ENCODE measurements at regions not wholly inside any gene's neighbourhood (a gene's known extent, or its start where the extent isn't known, plus 50 kb on each side); places are given as distances from the start of the nearest gene placed in this dataset.

DNA sequence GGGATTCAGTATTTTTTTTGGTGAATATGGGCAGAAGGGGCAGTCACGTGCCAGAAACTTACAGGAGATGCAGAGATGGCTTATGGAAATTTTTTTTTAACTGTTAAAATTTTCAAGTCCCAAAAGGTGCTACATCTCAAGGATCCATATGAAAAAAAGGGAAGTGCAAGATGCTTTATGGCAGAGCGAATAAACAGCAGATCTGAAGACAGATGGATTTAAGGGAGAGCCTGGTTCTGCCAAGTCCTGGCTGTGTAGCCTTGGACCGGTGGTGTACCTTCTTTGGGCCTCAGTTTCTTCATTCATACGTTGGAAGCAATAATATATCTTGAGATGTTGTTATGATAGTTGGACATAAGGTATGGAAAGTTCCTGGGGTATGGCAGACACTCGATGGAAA is 91.5 kb upstream of the ARRDC4 start:
- Histone ChIP-seq H3K4me3 (no peak overlapping the region), H3K27ac (ENCODE audit: low read depth in 1 of 2, low read length in 1 of 2) (no peak overlapping the region), H3K36me3 (ENCODE audit: control insufficient read depth in 4 of 4, insufficient read depth in 4 of 4, low read length in 4 of 4) (no peaks in the 10 kb centered on the region), H3K4me1 (ENCODE audit: control insufficient read depth in 5 of 5, insufficient read depth in 5 of 5, low read length in 5 of 5) (no peaks in the 10 kb centered on the region), H3K9ac (ENCODE audit: insufficient read depth in 1 of 2, low read length in 2 of 2) (no peak overlapping the region), H3K9me3 (ENCODE audit: control insufficient read depth in 4 of 4, insufficient read depth in 3 of 4, low read length in 3 of 4) (peaks cover 0 to 2% (median 0%) of the 10 kb centered on the region in 4 donors), H3K27me3 (ENCODE audit: control insufficient read depth in 3 of 3, insufficient read depth in 3 of 3, low read length in 2 of 3) (no peaks in the 10 kb centered on the region)
- no peak for ATAC-seq (ENCODE audit: insufficient read depth, low FRiP score)
- DNase-seq = no peak
- 84% methylated on average over 5 of the region's 5 CpGs for WGBS, 2 donors
- TF ChIP-seq, protein P1, sequence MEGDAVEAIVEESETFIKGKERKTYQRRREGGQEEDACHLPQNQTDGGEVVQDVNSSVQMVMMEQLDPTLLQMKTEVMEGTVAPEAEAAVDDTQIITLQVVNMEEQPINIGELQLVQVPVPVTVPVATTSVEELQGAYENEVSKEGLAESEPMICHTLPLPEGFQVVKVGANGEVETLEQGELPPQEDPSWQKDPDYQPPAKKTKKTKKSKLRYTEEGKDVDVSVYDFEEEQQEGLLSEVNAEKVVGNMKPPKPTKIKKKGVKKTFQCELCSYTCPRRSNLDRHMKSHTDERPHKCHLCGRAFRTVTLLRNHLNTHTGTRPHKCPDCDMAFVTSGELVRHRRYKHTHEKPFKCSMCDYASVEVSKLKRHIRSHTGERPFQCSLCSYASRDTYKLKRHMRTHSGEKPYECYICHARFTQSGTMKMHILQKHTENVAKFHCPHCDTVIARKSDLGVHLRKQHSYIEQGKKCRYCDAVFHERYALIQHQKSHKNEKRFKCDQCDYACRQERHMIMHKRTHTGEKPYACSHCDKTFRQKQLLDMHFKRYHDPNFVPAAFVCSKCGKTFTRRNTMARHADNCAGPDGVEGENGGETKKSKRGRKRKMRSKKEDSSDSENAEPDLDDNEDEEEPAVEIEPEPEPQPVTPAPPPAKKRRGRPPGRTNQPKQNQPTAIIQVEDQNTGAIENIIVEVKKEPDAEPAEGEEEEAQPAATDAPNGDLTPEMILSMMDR (IDR thresholded peaks at IDR 0.05; ENCODE audit: control extremely low read depth, extremely low read depth) = no peak

DNA sequence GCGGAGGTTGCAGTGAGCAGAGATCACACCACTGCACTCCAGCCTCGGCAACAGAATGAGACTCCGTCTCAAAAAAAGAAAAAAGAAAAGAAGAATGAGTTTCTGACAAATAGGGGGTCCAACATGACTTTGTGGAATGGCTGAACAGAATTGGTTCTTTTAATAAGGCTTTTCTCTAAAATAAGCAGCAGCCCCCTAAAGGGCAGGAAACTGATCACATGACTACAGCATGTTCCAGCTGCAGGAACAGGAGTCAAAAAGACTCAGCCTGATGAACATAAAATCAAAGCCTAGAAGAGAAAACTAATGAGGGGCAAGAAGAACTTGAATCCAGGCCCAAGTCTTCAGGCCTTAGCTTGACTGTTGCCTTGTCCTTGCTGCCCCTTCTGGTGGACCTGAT is 89.7 kb upstream of the ARRDC4 start:
- TF ChIP-seq, protein P1 (IDR thresholded peaks at IDR 0.05; ENCODE audit: control extremely low read depth, extremely low read depth) = no peak
- no peaks in the 10 kb centered on the region for H3K4me1 ChIP-seq (ENCODE audit: control insufficient read depth in 5 of 5, insufficient read depth in 5 of 5, low read length in 5 of 5)
- H3K9me3 ChIP-seq (ENCODE audit: control insufficient read depth in 4 of 4, insufficient read depth in 3 of 4, low read length in 3 of 4) = peaks cover 0 to 4% (median 0%) of the 10 kb centered on the region in 4 donors
- ATAC-seq (ENCODE audit: insufficient read depth, low FRiP score) (no peak), DNase-seq (no peak)
- H3K36me3 ChIP-seq (ENCODE audit: control insufficient read depth in 4 of 4, insufficient read depth in 4 of 4, low read length in 4 of 4) = no peaks in the 10 kb centered on the region
- no peaks in the 10 kb centered on the region for H3K27me3 ChIP-seq (ENCODE audit: control insufficient read depth in 3 of 3, insufficient read depth in 3 of 3, low read length in 2 of 3)
- no peak overlapping the region for H3K4me3 ChIP-seq
- WGBS, 2 donors = 96 to 97% methylated on average over 3 of the region's 3 CpGs
- H3K27ac ChIP-seq (ENCODE audit: low read depth in 1 of 2, low read length in 1 of 2) = no peak overlapping the region
- H3K9ac ChIP-seq (ENCODE audit: insufficient read depth in 1 of 2, low read length in 2 of 2) = no peak overlapping the region

DNA sequence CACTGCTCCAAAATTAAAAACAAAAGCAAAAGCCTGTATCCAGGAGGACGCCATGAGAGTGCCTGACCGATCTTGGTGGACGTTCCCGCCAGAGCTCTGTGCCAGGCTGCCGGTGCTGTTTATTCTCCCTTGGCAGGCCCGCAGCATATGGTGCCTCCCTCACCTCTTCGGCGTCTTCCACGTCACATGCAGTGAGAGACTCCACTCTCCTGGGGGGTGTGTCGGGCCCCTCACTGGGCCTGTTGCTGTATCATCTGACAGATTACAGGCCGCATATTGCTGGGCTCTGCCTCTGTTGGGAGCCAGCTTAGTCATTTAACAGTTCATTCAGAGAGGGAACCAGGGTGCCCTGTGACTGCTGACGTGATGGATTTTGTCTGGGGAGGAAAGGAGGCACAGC is 86.4 kb upstream of the ARRDC4 start:
- H3K4me1 ChIP-seq (ENCODE audit: control insufficient read depth in 5 of 5, insufficient read depth in 5 of 5, low read length in 5 of 5) = no peaks in the 10 kb centered on the region
- H3K36me3 ChIP-seq (ENCODE audit: control insufficient read depth in 4 of 4, insufficient read depth in 4 of 4, low read length in 4 of 4) = no peaks in the 10 kb centered on the region
- whole genome bisulfite sequencing, 2 donors = 80 to 86% methylated on average over 12 of the region's 12 CpGs
- no peak overlapping the region for H3K27ac ChIP-seq (ENCODE audit: low read depth in 1 of 2, low read length in 1 of 2)
- DNase-seq (no peak), ATAC-seq (ENCODE audit: insufficient read depth, low FRiP score) (no peak)
- H3K9me3 ChIP-seq (ENCODE audit: control insufficient read depth in 4 of 4, insufficient read depth in 3 of 4, low read length in 3 of 4) = peaks cover 0 to 4% (median 0%) of the 10 kb centered on the region in 4 donors
- H3K27me3 ChIP-seq (ENCODE audit: control insufficient read depth in 3 of 3, insufficient read depth in 3 of 3, low read length in 2 of 3) = no peaks in the 10 kb centered on the region
- no peak overlapping the region for H3K4me3 ChIP-seq
- TF ChIP-seq, protein P1 (IDR thresholded peaks at IDR 0.05; ENCODE audit: control extremely low read depth, extremely low read depth) = no peak
- H3K9ac ChIP-seq (ENCODE audit: insufficient read depth in 1 of 2, low read length in 2 of 2) = no peak overlapping the region

DNA sequence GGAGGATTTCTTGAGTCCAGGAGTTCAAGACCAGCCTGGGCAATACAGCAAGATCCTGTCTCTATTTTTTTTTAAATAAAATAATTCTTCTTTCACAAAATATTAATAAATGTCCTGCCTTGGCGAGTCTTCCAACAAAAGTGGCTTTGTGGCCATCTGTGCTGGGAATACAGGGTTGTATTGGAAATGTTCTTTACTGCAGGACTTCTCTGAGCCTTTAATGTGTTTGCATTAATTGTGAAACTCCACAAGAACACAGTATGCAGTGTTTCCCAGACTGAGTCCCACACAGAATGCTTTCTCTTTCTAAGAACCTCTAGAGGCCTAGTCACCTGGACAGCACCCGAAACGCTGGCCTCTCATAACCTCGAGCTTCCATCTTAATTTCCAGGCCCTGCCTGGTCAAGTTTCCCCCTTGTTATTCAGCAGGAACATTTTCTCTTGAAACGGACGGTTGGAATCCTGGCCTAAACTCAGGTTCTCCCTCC is 85.4 kb upstream of the ARRDC4 start:
- DNase-seq = no peak
- WGBS, 2 donors = 53 to 64% methylated on average over 6 of the region's 6 CpGs
- Histone ChIP-seq H3K27ac (ENCODE audit: low read depth in 1 of 2, low read length in 1 of 2) (peak overlapping the region in 1 of 2 donors; percentile 46), H3K36me3 (ENCODE audit: control insufficient read depth in 4 of 4, insufficient read depth in 4 of 4, low read length in 4 of 4) (no peaks in the 10 kb centered on the region), H3K4me3 (no peak overlapping the region), H3K4me1 (ENCODE audit: control insufficient read depth in 5 of 5, insufficient read depth in 5 of 5, low read length in 5 of 5) (no peaks in the 10 kb centered on the region), H3K9ac (ENCODE audit: insufficient read depth in 1 of 2, low read length in 2 of 2) (peak overlapping the region in 1 of 2 donors; percentile 25), H3K9me3 (ENCODE audit: control insufficient read depth in 4 of 4, insufficient read depth in 3 of 4, low read length in 3 of 4) (peaks cover 0 to 7% (median 0%) of the 10 kb centered on the region in 4 donors), H3K27me3 (ENCODE audit: control insufficient read depth in 3 of 3, insufficient read depth in 3 of 3, low read length in 2 of 3) (no peaks in the 10 kb centered on the region)
- TF ChIP-seq, protein P1 (IDR thresholded peaks at IDR 0.05; ENCODE audit: control extremely low read depth, extremely low read depth) = no peak
- peak; percentile 36 for ATAC-seq (ENCODE audit: insufficient read depth, low FRiP score)

Measured in lung (tissue), 11 donors.